Mucosa of descending colon (tissue), 3 donors: ENCODE measurements at regions not wholly inside any gene's neighbourhood (a gene's known extent, or its start where the extent isn't known, plus 50 kb on each side); places are given as distances from the start of the nearest gene placed in this dataset.
"Not testable (repeated sequence)": the region's sequence is repeated elsewhere in the genome, so short reads cannot be mapped to it uniquely, and the experiment has no call there.

Experiments used
- ATAC-seq: fragments of 200-7000 bp; cut with Tn5 transposase; one replicate; pipeline ENCODE4 v1.9.1; 2020; ENCODE audit warnings: mild to moderate bottlenecking, moderate library complexity
- DNase-seq, 3 donors: peaks; one replicate each; pipeline ENCODE4 v3.0.0-alpha.2; 2020
- H3K36me3 ChIP-seq: fragments of 200-600 bp; one replicate; pipeline ENCODE4 v1.8.0; 2021; ENCODE audit warnings: low read depth, mild to moderate bottlenecking
- H3K4me1 ChIP-seq: fragments of 200-600 bp; one replicate; pipeline ENCODE4 v1.8.0; 2021; ENCODE audit warnings: low read depth, mild to moderate bottlenecking
- H3K4me3 ChIP-seq: fragments of 200-600 bp; one replicate; pipeline ENCODE4 v1.8.0; 2021; ENCODE audit warnings: mild to moderate bottlenecking
- H3K9me3 ChIP-seq: fragments of 200-600 bp; one replicate; pipeline ENCODE4 v1.8.0; 2021; ENCODE audit warnings: mild to moderate bottlenecking
- CTCF ChIP-seq: fragments of 200-600 bp; IDR thresholded peaks from one replicate; pipeline ENCODE4 v1.8.0; 2022; ENCODE audit warnings: antibody characterized with exemption, mild to moderate bottlenecking
- intact Hi-C, 2 donors: fragments of 100-400 bp; cut with DNase I in 1 of 2; cut with micrococcal nuclease in 1 of 2; formaldehyde crosslinking; loops; one replicate each; pipeline versions ENCODE4 v1.11.0 to v1.11.1; 2022; cut with DNase I, micrococcal nuclease
- donor health status: DM: no; HTN: no; CAD: no; lungs with moderate emphysema.
- donor health status: DM: no; HTN: no; CAD: no.
- donor health status: DM: no; HTN: yes; CAD: no.

GRCh38 chr6:67112120-67112519 is 1405.1 kb upstream of the EYS start:
- intact Hi-C loops = no loop called here
- TF ChIP-seq CTCF = no peak
- ATAC-seq (no peak), DNase-seq (no peak)
- no peak overlapping the region for H3K4me3 ChIP-seq
- peaks cover 9% of the 10 kb centered on the region for H3K9me3 ChIP-seq
- H3K4me1 ChIP-seq = no peaks in the 10 kb centered on the region
- no peaks in the 10 kb centered on the region for H3K36me3 ChIP-seq

- no peak for TF ChIP-seq CTCF
- Histone ChIP-seq H3K36me3 (no peaks in the 10 kb centered on the region), H3K4me1 (no peaks in the 10 kb centered on the region), H3K4me3 (no peak overlapping the region), H3K9me3 (peaks cover 15% of the 10 kb centered on the region)
- ATAC-seq (no peak), DNase-seq (no peak)
- intact Hi-C loops = no loop called here
These were observed 1395.7 kb upstream of the EYS start for GRCh38 chr6:67102743-67103142.

- H3K4me1 ChIP-seq, H3K36me3 ChIP-seq, ATAC-seq, DNase-seq, intact Hi-C loops, H3K4me3 ChIP-seq: not testable (repeated sequence)
- H3K9me3 ChIP-seq = peaks cover 12% of the 10 kb centered on the region
These were observed 1388.7 kb upstream of the EYS start for GRCh38 chr6:67095618-67096226.

DNA sequence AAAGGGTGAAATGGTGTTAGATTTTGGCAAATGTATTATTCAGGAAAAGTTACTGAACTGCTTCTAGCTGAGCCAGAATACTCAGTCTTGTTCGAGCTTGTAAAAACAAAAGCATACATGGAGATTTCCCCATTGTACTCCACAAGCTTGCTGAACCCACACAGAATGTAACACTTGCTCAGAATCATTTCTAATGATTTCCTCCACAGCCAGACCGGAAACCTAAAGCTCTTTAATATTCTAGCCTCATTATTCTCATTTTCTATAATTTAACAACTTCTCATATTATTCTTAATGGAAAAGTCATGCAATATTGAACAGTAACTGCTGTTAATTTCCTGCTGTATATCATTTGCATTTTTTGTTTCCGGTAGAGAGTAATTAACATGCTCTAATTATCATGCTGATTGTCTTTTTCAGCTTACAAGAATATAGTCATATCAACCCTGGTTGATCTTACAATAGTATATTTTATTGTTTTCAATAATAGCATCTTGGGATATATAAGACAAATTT is 1387.5 kb upstream of the EYS start:
- Histone ChIP-seq H3K4me1 (no peaks in the 10 kb centered on the region), H3K4me3 (no peak overlapping the region), H3K36me3 (no peaks in the 10 kb centered on the region), H3K9me3 (peaks cover 14% of the 10 kb centered on the region)
- no peak for DNase-seq
- no peak for TF ChIP-seq CTCF
- no peak for ATAC-seq
- intact Hi-C loops = no loop called here

DNA sequence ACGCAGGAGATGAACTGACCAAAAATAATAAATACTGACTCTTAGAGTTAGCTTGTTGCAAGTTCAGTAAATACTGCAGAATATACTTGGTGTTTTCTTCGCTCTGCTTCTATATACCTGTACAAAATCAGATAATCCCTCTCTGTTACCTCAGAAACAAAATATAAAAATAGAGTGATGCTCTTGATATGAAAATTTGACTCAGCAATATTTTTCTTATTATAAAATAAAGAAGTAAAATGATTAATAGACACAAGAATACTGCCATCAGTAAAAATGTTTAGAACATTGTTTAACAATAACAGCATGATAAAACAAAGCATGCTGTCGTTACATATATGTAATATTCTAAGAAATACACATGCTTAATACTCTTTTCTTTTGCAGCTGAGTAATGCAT is 1366.9 kb upstream of the EYS start:
- DNase-seq (no peak), ATAC-seq (no peak)
- no peak for TF ChIP-seq CTCF
- intact Hi-C loops = no loop called here
- Histone ChIP-seq H3K36me3 (no peaks in the 10 kb centered on the region), H3K4me3 (no peak overlapping the region), H3K9me3 (peaks cover 15% of the 10 kb centered on the region), H3K4me1 (no peaks in the 10 kb centered on the region)

- Histone ChIP-seq H3K36me3 (no peaks in the 10 kb centered on the region), H3K4me1 (no peaks in the 10 kb centered on the region), H3K9me3 (peaks cover 31% of the 10 kb centered on the region), H3K4me3 (no peak overlapping the region)
- DNase-seq (no peak), ATAC-seq (no peak)
- TF ChIP-seq CTCF = no peak
- intact Hi-C loops = no loop called here
These were observed 1361.8 kb upstream of the EYS start for GRCh38 chr6:67068781-67069180.
